GM12878 (cell line): ENCODE measurements at regions not wholly inside any gene's neighbourhood (a gene's known extent, or its start where the extent isn't known, plus 50 kb on each side); places are given as distances from the start of the nearest gene placed in this dataset.
A peak's percentile ranks its signal among the peaks of the same experiment; 100 is the strongest.

ENCODE experiments used
- ATAC-seq: fragments of 200-7000 bp; cut with Tn5 transposase; 3 replicates; pipeline ENCODE4 v1.9.1; 2020; ENCODE audit warnings: mild to moderate bottlenecking, moderate library complexity
- BruUV-seq: library from RNA; stranded (reverse); fragments of 400-500 nt; replicated peaks from 2 replicates; lab custom pipeline; 2021; lab: Mats Ljungman, UMichigan
- CTCF ChIA-PET: fragments of 300-600 bp; sonication (Branson Sonifier 250); formaldehyde crosslinking; extraction: SDS; loops from one replicate; lab custom pipeline; 2021; ENCODE audit warnings: inconsistent platforms; lab: Yijun Ruan, JAX
- POLR2A ChIA-PET: fragments of 350-600 bp; formaldehyde crosslinking; extraction: SDS; loops from one replicate; lab custom pipeline; 2021; ENCODE audit warnings: inconsistent platforms; lab: Charles Lee
- RAD21 ChIA-PET: fragments of 300-600 bp; sonication (Branson Sonifier 250); formaldehyde crosslinking; loops from one replicate; lab custom pipeline; 2023; ENCODE audit warnings: antibody characterized with exemption; ENCODE audit not compliant: unreplicated experiment; lab: Charles Lee
- SMC1A ChIA-PET: fragments of 300-600 bp; sonication (Branson Sonifier 250); formaldehyde crosslinking; loops from one replicate; lab custom pipeline; 2023; ENCODE audit not compliant: unreplicated experiment, uncharacterized antibody; lab: Charles Lee
- DNase-seq: peaks from one replicate; pipeline ENCODE4 v3.0.0-alpha.2; 2011; ENCODE audit warnings: low read depth, low spot score
- FAIRE-seq: peaks from 3 replicates; lab custom pipeline; 2011; peaks lifted over from hg19 to GRCh38; lab: Jason Lieb, UNC
- H2AFZ ChIP-seq: 2 replicates; pipeline ENCODE4 v1.6.0; 2011; ENCODE audit warnings: low read depth, low read length, control low read depth; ENCODE audit not compliant: control insufficient read depth
- H3K27ac ChIP-seq: 2 replicates; pipeline ENCODE4 v1.5.1; 2011; ENCODE audit warnings: control low read depth; ENCODE audit not compliant: control insufficient read depth, insufficient read depth
- H3K27me3 ChIP-seq, 2 experiments: replicated peaks in 1 of 2; 2 replicates each; pipeline versions ENCODE4 v1.6.0 to v1.6.1; 2011; ENCODE audit warnings: low read length in 1 of 2; ENCODE audit not compliant: control insufficient read depth in 2 of 2, insufficient read depth in 2 of 2
- H3K36me3 ChIP-seq, 2 experiments: 2 replicates each; pipeline ENCODE4 v1.5.1; 2011; ENCODE audit warnings: low read length in 1 of 2; ENCODE audit not compliant: control insufficient read depth in 2 of 2, insufficient read depth in 2 of 2
- H3K4me1 ChIP-seq: 2 replicates; pipeline ENCODE4 v1.6.1; 2011; ENCODE audit warnings: mild to moderate bottlenecking, low read length, moderate library complexity, mixed read lengths; ENCODE audit not compliant: control insufficient read depth, insufficient read depth
- H3K4me2 ChIP-seq: 2 replicates; pipeline ENCODE4 v1.6.0; 2011; ENCODE audit warnings: control low read depth; ENCODE audit not compliant: control insufficient read depth, insufficient read depth
- H3K4me3 ChIP-seq: fragments of 200-600 bp; sonication (generic); 2 replicates; pipeline ENCODE4 v1.5.1; 2016
- H3K79me2 ChIP-seq: 2 replicates; pipeline ENCODE4 v1.6.0; 2011; ENCODE audit warnings: low read length; ENCODE audit not compliant: control insufficient read depth, insufficient read depth
- H3K9ac ChIP-seq: 2 replicates; pipeline ENCODE4 v1.8.0; 2011; ENCODE audit warnings: low read length, control low read depth, mixed read lengths; ENCODE audit not compliant: control insufficient read depth, insufficient read depth
- H3K9me3 ChIP-seq: replicated peaks from 3 replicates; pipeline ENCODE4 v1.5.1; 2011; ENCODE audit warnings: mild to moderate bottlenecking, low read length; ENCODE audit not compliant: control insufficient read depth, insufficient read depth
- H4K20me1 ChIP-seq: 2 replicates; pipeline ENCODE4 v1.6.0; 2011; ENCODE audit not compliant: control insufficient read depth, insufficient read depth
- CBX5 ChIP-seq: sonication (generic); IDR thresholded peaks from 2 replicates; pipeline ENCODE4 v1.6.1; 2016; ENCODE audit warnings: low read depth, moderate library complexity, mild to moderate bottlenecking, inconsistent platforms
- CREB1 ChIP-seq: IDR thresholded peaks from 2 replicates; pipeline ENCODE4 v1.6.1; 2012; ENCODE audit warnings: low read depth, mild to moderate bottlenecking, inconsistent platforms
- EP300 ChIP-seq, 2 experiments: fragments of 150-350 bp in 1 of 2; IDR thresholded peaks; 2 replicates each; pipeline ENCODE4 v1.6.1; 2011 to 2012; ENCODE audit warnings: low read depth in 2 of 2, low read length in 2 of 2, borderline replicate concordance in 1 of 2, improper control_type of control experiment in 1 of 2, inconsistent platforms in 1 of 2; ENCODE audit not compliant: control insufficient read depth in 1 of 2
- ETV6 ChIP-seq, 2 experiments: fragments of 450-650 bp in 1 of 2; IDR thresholded peaks in 1 of 2; conservative IDR thresholded peaks in 1 of 2; 2 replicates each; pipeline ENCODE4 v1.6.1; 2014; ENCODE audit warnings: antibody characterized with exemption in 1 of 2, borderline replicate concordance in 1 of 2, low read depth in 1 of 2, mild to moderate bottlenecking in 1 of 2, moderate library complexity in 1 of 2
- FOXK2 ChIP-seq: fragments of 450-650 bp; IDR thresholded peaks from 2 replicates; pipeline ENCODE4 v1.6.1; 2017; ENCODE audit warnings: mild to moderate bottlenecking, moderate library complexity
- IRF4 ChIP-seq: IDR thresholded peaks from 2 replicates; pipeline ENCODE4 v1.6.1; 2011; ENCODE audit warnings: low read depth, low read length
- KAT2A ChIP-seq: conservative IDR thresholded peaks from 2 replicates; pipeline ENCODE4 v1.6.1; 2011; ENCODE audit warnings: low read depth, low read length; ENCODE audit not compliant: control insufficient read depth
- KDM1A ChIP-seq: fragments of 200-600 bp; sonication (generic); IDR thresholded peaks from 2 replicates; pipeline ENCODE4 v1.6.1; 2016; ENCODE audit warnings: borderline replicate concordance
- KLF5 ChIP-seq: fragments of 450-650 bp; IDR thresholded peaks from 2 replicates; pipeline ENCODE4 v1.6.1; 2014; ENCODE audit warnings: mild to moderate bottlenecking; ENCODE audit not compliant: partially characterized antibody
- MTA3 ChIP-seq: IDR thresholded peaks from 2 replicates; pipeline ENCODE4 v1.6.1; 2012; ENCODE audit warnings: low read length, inconsistent platforms, borderline replicate concordance
- NFIC ChIP-seq: IDR thresholded peaks from 2 replicates; pipeline ENCODE4 v1.6.1; 2012; ENCODE audit warnings: low read depth, mild to moderate bottlenecking, inconsistent platforms, low read length, moderate library complexity
- PAX5 ChIP-seq: IDR thresholded peaks from 2 replicates; pipeline ENCODE4 v1.6.1; 2011; ENCODE audit warnings: low read depth, low read length, borderline replicate concordance
- POLR2A ChIP-seq: IDR thresholded peaks from 2 replicates; pipeline ENCODE4 v1.6.1; 2011; ENCODE audit warnings: low read depth, mild to moderate bottlenecking, low read length
- RB1 ChIP-seq: fragments of 450-650 bp; formaldehyde crosslinking; IDR thresholded peaks from 2 replicates; pipeline ENCODE4 v1.6.1; 2017; ENCODE audit warnings: mild to moderate bottlenecking, borderline replicate concordance
- YY1 ChIP-seq: IDR thresholded peaks from 2 replicates; pipeline ENCODE4 v1.6.1; 2011; ENCODE audit warnings: low read depth, mild to moderate bottlenecking, low read length
- ZNF687 ChIP-seq: fragments of 450-650 bp; IDR thresholded peaks from 2 replicates; pipeline ENCODE4 v1.6.1; 2017; ENCODE audit warnings: mild to moderate bottlenecking, moderate library complexity
- WGBS: methylation state at CpG from one replicate; pipeline ENCODE4 v1.1.6; 2016; ENCODE audit warnings: low lambda C conversion rate; ENCODE audit not compliant: insufficient replicate concordance, insufficient coverage; ENCODE audit errors: missing lambda C conversion rate; 5-methylcytosine and 5-hydroxymethylcytosine counted together
- in situ Hi-C: fragments of 300-500 bp; cut with MboI; formaldehyde crosslinking; loops from 9 replicates; pipeline ENCODE4 v1.14.3; 2018; ENCODE audit warnings: mixed read lengths
- intact Hi-C: fragments of 100-400 bp; cut with micrococcal nuclease; formaldehyde crosslinking; loops from one replicate; pipeline ENCODE4 v1.14.2; 2022; ENCODE audit not compliant: unreplicated experiment
- TF ChIP-seq, protein P1 (sequence below): IDR thresholded peaks from 2 replicates; pipeline ENCODE4 v1.6.1; 2011; ENCODE audit warnings: low read depth, mild to moderate bottlenecking, low read length, moderate library complexity, borderline replicate concordance; ENCODE audit errors: extremely low read depth

GRCh38 chr10:44010873-44011602 lies 362.4 kb upstream of the ZNF32 start:
- Histone ChIP-seq H3K4me2 (peak overlapping the region; percentile 15), H3K9ac (no peak overlapping the region; the same call in 1 of the 2 replicates), H3K4me3 (no peak overlapping the region), H3K9me3 (no peaks in the 10 kb centered on the region; the same call in 2 of the 3 replicates), H3K79me2 (no peaks in the 10 kb centered on the region), H4K20me1 (no peaks in the 10 kb centered on the region), H3K27ac (peak overlapping the region; percentile 81), H3K36me3 (no peaks in the 10 kb centered on the region), H2AFZ (peak overlapping the region; percentile 79), H3K4me1 (peaks cover 31% of the 10 kb centered on the region), H3K27me3 (no peaks in the 10 kb centered on the region; a peak in 1 of 4 replicates)
- ChIA-PET POLR2A (interaction anchor here (0.8 to 1.2 kb wide), 6 partner anchors 8 to 46 kb away, joined by 3 to 7 read pairs (median 4); no protein-coding TSS in a partner anchor), CTCF (interaction anchor here (1.0 to 4.5 kb wide), 9 partner anchors 8 to 71 kb away, joined by 3 to 22 read pairs (median 4); no protein-coding TSS in a partner anchor), RAD21 (interaction anchor here (0.8 to 5.3 kb wide), 9 partner anchors 9 to 72 kb away, joined by 3 to 61 read pairs (median 8); no protein-coding TSS in a partner anchor), SMC1A (interaction anchor here (0.7 to 5.9 kb wide), 16 partner anchors 9 to 253 kb away, joined by 3 to 77 read pairs (median 4); no protein-coding TSS in a partner anchor)
- peak; percentile 80 for DNase-seq
- in situ Hi-C loops: loop anchor here (5.0 to 25.0 kb wide), 2 partner anchors 296 to 599 kb away; partner anchors contain the start of gene HNRNPF
- FAIRE-seq: peak; percentile 69
- WGBS: 5% methylated on average over 2 of the region's 2 CpGs
- ATAC-seq: peak; percentile 88
- intact Hi-C loops: no loop called here
- BruUV-seq: no TSS peak
- 0 out of 2 replicates have a peak, but pooled peaks have one; percentile 43 for TF ChIP-seq IRF4
- TF ChIP-seq CBX5: peak; percentile 56; the same call in 1 of the 2 replicates
- TF ChIP-seq KLF5: no peak
- TF ChIP-seq, protein P1, sequence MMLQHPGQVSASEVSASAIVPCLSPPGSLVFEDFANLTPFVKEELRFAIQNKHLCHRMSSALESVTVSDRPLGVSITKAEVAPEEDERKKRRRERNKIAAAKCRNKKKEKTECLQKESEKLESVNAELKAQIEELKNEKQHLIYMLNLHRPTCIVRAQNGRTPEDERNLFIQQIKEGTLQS: no peak
- peak; percentile 42; the same call in 1 of the 2 replicates for TF ChIP-seq CREB1
- TF ChIP-seq ETV6 (conservative IDR thresholded peaks at IDR 0.05 in 1 of 2, IDR thresholded peaks at IDR 0.05 in 1 of 2; ENCODE audit: borderline replicate concordance in 1 of 2, low read depth in 1 of 2): peak in 1 of 2 experiments; percentile 84; a peak in 2 of 4 replicates
- no peak for TF ChIP-seq KDM1A
- peak; percentile 90 for TF ChIP-seq ZNF687
- TF ChIP-seq MTA3: no peak
- TF ChIP-seq KAT2A: no peak
- no peak for TF ChIP-seq RB1
- peak; percentile 77; the same call in 1 of the 2 replicates for TF ChIP-seq PAX5
- peak; percentile 66; the same call in 1 of the 2 replicates for TF ChIP-seq YY1
- no peak for TF ChIP-seq FOXK2
- TF ChIP-seq POLR2A: peak; percentile 61
- peak; percentile 89; the same call in 1 of the 2 replicates for TF ChIP-seq NFIC
- peak in 1 of 2 experiments; percentile 14; a peak in 1 of 4 replicates for TF ChIP-seq EP300 (IDR thresholded peaks at IDR 0.05; ENCODE audit: borderline replicate concordance in 1 of 2, control insufficient read depth in 1 of 2, low read depth in 2 of 2, low read length in 2 of 2)
